ENCODE measurements at regions not wholly inside any gene's neighbourhood (a gene's known extent, or its start where the extent isn't known, plus 50 kb on each side); places are given as distances from the start of the nearest gene placed in this dataset.

- DNase-seq (no peak), ATAC-seq (ENCODE audit: insufficient read depth, low read depth) (no peak)
- Histone ChIP-seq H3K4me1 (ENCODE audit: insufficient read depth, low read length) (no peaks in the 10 kb centered on the region), H4K20me1 (ENCODE audit: insufficient read depth, low read length) (no peaks in the 10 kb centered on the region), H3K9ac (ENCODE audit: low read depth, low read length) (no peak overlapping the region), H3K36me3 (ENCODE audit: insufficient read depth, low read length) (no peaks in the 10 kb centered on the region), H3K79me2 (ENCODE audit: insufficient read depth, low read length) (no peaks in the 10 kb centered on the region), H3K4me2 (ENCODE audit: insufficient read depth, low read length) (no peak overlapping the region), H3K27me3 (ENCODE audit: insufficient read depth, low read length, poor library complexity) (no peaks in the 10 kb centered on the region), H2AFZ (ENCODE audit: low read depth, low read length) (no peak overlapping the region), H3K9me3 (ENCODE audit: insufficient read depth, low read length, severe bottlenecking) (no peaks in the 10 kb centered on the region), H3K4me3 (ENCODE audit: low read depth in 1 of 2, low read length in 2 of 2) (no peak overlapping the region), H3K27ac (ENCODE audit: low read length) (no peak overlapping the region)
- TF ChIP-seq EZH2 (IDR thresholded peaks at IDR 0.05; ENCODE audit: borderline replicate concordance, low read depth, low read length, severe bottlenecking) = no peak
- peak; percentile 33 for TF ChIP-seq CTCF (IDR thresholded peaks at IDR 0.05; ENCODE audit: borderline replicate concordance, extremely low read depth, low read length, poor library complexity, severe bottlenecking)
These were observed 505.0 kb upstream of the KLHL1 start for GRCh38 chr13:70613295-70613694.

- Histone ChIP-seq H3K79me2 (ENCODE audit: insufficient read depth, low read length) (no peaks in the 10 kb centered on the region), H3K27me3 (ENCODE audit: insufficient read depth, low read length, poor library complexity) (no peaks in the 10 kb centered on the region), H3K4me2 (ENCODE audit: insufficient read depth, low read length) (no peak overlapping the region), H3K4me1 (ENCODE audit: insufficient read depth, low read length) (no peaks in the 10 kb centered on the region), H3K4me3 (ENCODE audit: low read depth in 1 of 2, low read length in 2 of 2) (no peak overlapping the region), H3K27ac (ENCODE audit: low read length) (no peak overlapping the region), H4K20me1 (ENCODE audit: insufficient read depth, low read length) (no peaks in the 10 kb centered on the region), H3K36me3 (ENCODE audit: insufficient read depth, low read length) (no peaks in the 10 kb centered on the region), H3K9me3 (ENCODE audit: insufficient read depth, low read length, severe bottlenecking) (no peaks in the 10 kb centered on the region), H2AFZ (ENCODE audit: low read depth, low read length) (no peak overlapping the region), H3K9ac (ENCODE audit: low read depth, low read length) (no peak overlapping the region)
- ATAC-seq (ENCODE audit: insufficient read depth, low read depth) = no peak
- no peak for TF ChIP-seq EZH2 (IDR thresholded peaks at IDR 0.05; ENCODE audit: borderline replicate concordance, low read depth, low read length, severe bottlenecking)
- TF ChIP-seq CTCF (IDR thresholded peaks at IDR 0.05; ENCODE audit: borderline replicate concordance, extremely low read depth, low read length, poor library complexity, severe bottlenecking) = no peak
- no peak for DNase-seq
These were observed 504.6 kb upstream of the KLHL1 start for GRCh38 chr13:70612881-70613280.

- DNase-seq (no peak), ATAC-seq (ENCODE audit: insufficient read depth, low read depth) (no peak)
- Histone ChIP-seq H4K20me1 (ENCODE audit: insufficient read depth, low read length) (no peaks in the 10 kb centered on the region), H3K79me2 (ENCODE audit: insufficient read depth, low read length) (no peaks in the 10 kb centered on the region), H3K4me1 (ENCODE audit: insufficient read depth, low read length) (no peaks in the 10 kb centered on the region), H3K4me3 (ENCODE audit: low read depth in 1 of 2, low read length in 2 of 2) (no peak overlapping the region), H3K9ac (ENCODE audit: low read depth, low read length) (no peak overlapping the region), H3K36me3 (ENCODE audit: insufficient read depth, low read length) (no peaks in the 10 kb centered on the region), H3K27ac (ENCODE audit: low read length) (no peak overlapping the region), H3K9me3 (ENCODE audit: insufficient read depth, low read length, severe bottlenecking) (no peaks in the 10 kb centered on the region), H2AFZ (ENCODE audit: low read depth, low read length) (no peak overlapping the region), H3K4me2 (ENCODE audit: insufficient read depth, low read length) (no peak overlapping the region), H3K27me3 (ENCODE audit: insufficient read depth, low read length, poor library complexity) (no peaks in the 10 kb centered on the region)
- TF ChIP-seq EZH2 (IDR thresholded peaks at IDR 0.05; ENCODE audit: borderline replicate concordance, low read depth, low read length, severe bottlenecking) (no peak), CTCF (IDR thresholded peaks at IDR 0.05; ENCODE audit: borderline replicate concordance, extremely low read depth, low read length, poor library complexity, severe bottlenecking) (no peak)
These were observed 496.2 kb upstream of the KLHL1 start for GRCh38 chr13:70604448-70604847.

GRCh38 chr13:70593716-70594115 lies 485.5 kb upstream of the KLHL1 start:
- Histone ChIP-seq H3K4me3 (ENCODE audit: low read depth in 1 of 2, low read length in 2 of 2) (no peak overlapping the region), H3K4me1 (ENCODE audit: insufficient read depth, low read length) (no peaks in the 10 kb centered on the region), H3K79me2 (ENCODE audit: insufficient read depth, low read length) (no peaks in the 10 kb centered on the region), H3K36me3 (ENCODE audit: insufficient read depth, low read length) (no peaks in the 10 kb centered on the region), H3K27me3 (ENCODE audit: insufficient read depth, low read length, poor library complexity) (no peaks in the 10 kb centered on the region), H3K9ac (ENCODE audit: low read depth, low read length) (no peak overlapping the region), H3K4me2 (ENCODE audit: insufficient read depth, low read length) (no peak overlapping the region), H3K27ac (ENCODE audit: low read length) (no peak overlapping the region), H3K9me3 (ENCODE audit: insufficient read depth, low read length, severe bottlenecking) (no peaks in the 10 kb centered on the region), H4K20me1 (ENCODE audit: insufficient read depth, low read length) (no peaks in the 10 kb centered on the region), H2AFZ (ENCODE audit: low read depth, low read length) (no peak overlapping the region)
- no peak for TF ChIP-seq CTCF (IDR thresholded peaks at IDR 0.05; ENCODE audit: borderline replicate concordance, extremely low read depth, low read length, poor library complexity, severe bottlenecking)
- no peak for TF ChIP-seq EZH2 (IDR thresholded peaks at IDR 0.05; ENCODE audit: borderline replicate concordance, low read depth, low read length, severe bottlenecking)
- DNase-seq = no peak
- ATAC-seq (ENCODE audit: insufficient read depth, low read depth) = no peak

Data from DND-41 (cell line).